NCI-H345 (cell line): ENCODE measurements at regions not wholly inside any gene's neighbourhood (a gene's known extent, or its start where the extent isn't known, plus 50 kb on each side); places are given as distances from the start of the nearest gene placed in this dataset.
A peak's percentile ranks its signal among the peaks of the same experiment; 100 is the strongest.

Source experiments
- DNase-seq: peaks from one replicate; lab custom pipeline; 2025; lab: John Stamatoyannopoulos, UW

DNA sequence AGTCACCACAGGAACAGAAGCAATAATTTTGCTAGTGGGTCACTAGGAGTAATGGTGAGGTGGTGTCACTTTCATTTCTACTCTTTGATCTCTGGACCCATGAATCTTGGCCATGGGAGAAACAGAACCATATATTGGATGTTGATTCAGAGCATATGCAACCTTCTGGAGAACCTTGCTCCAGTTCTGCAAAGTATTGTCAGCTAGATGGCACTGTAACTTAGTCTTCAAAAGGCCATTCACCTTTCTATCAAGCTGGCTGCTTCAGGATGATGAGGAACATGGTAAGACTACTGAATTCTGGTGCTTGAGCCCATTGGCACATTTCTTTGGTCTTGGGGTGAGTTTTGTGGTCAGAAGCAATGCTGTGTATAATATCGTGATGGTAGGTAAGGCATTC is 129.1 kb upstream of the FBN2 start:
- DNase-seq, result no peak

DNA sequence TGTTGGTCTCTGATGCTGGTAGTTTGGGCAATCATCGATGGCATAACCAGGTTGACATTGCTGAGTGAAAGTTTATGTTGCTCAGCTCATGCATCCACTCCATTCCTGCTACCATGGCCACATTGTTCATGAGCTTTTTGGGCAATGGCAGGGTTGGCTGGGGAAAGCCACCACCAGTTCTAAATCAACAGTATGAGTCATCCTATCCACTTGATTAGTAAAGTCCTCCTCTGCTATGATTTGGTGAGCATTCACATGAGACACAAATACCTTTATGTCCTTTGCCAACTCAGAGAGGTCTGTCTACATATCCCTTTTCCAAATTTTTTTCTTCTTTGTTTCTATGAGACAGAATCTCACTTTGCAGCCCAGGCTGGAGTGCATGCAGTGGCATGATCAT is 129.7 kb upstream of the FBN2 start:
- DNase-seq, result no peak

DNA sequence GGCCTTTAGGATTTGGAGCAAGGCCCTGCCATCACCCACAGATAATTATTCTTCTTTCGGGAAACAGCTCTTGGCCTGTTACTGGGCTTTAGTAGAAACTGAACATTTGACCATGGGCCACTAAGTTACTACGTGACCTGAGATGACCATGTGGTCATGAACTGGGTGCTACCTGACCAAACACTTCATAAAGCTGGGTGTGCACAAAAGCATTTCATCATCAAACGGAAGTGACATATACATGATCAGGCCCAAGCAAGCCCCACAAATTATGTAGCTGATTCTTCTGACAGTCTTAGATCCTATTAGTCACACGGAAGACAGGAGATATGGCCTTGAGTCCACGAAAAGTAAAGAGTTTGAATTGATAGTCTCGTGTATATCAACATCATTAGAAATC is 130.9 kb upstream of the FBN2 start:
- no peak for DNase-seq

DNA sequence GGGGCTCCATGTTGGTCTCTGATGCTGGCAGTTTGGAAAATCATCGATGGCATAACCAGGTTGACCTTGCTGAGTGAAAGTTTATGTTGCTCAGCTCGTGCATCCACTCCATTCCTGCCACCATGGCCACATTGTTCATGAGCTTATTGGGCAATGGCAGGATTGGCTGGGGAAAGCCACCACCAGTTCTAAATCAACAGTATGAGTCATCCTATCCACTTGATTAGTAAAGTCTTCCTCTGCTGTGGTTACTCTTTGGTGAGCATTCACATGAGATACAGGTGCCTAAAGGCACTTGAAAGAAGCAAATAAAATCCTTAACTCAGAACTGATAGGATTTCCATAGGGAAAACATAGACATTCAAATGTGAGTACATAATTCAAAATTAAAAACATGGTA is 131.8 kb upstream of the FBN2 start:
- no peak for DNase-seq

DNA sequence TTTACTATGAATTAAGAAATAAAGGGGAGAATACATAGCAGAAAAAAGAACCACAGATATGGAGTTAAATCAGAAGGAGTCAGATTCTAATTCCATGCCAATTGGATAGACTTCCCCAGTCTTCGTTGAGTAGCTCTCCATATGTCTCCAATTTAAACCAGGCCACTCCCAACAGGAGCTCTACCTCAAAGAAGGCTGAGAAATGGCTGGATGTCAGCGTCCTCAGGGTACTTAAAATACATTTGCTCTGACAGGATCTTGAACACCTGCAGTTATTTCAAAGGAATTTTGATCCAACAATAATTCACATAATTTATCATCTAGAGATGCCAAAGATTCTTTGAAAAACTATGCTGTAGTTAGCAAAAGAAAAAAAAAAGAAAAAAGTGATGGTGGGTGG is 133.9 kb upstream of the FBN2 start:
- DNase-seq, result no peak

DNA sequence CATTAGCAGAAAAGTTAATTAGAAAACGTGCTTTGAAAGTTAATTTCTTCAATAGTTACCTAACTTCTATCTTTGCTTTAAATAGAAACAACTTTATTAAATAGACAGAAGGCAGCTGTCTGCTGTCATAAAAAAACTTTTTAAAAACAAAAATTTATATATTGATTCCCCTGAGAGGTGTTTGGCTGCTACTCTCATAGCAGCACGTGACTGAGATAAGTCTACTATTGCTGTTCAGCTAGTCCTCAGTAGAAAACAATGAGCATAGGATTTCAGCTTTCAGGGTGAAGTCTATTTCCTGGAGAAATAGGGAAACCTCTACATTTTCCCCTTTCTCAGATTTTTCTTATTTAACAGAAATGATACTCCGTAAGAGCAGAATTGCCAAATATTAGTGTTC is 135.0 kb upstream of the FBN2 start:
- DNase-seq, result no peak

DNA sequence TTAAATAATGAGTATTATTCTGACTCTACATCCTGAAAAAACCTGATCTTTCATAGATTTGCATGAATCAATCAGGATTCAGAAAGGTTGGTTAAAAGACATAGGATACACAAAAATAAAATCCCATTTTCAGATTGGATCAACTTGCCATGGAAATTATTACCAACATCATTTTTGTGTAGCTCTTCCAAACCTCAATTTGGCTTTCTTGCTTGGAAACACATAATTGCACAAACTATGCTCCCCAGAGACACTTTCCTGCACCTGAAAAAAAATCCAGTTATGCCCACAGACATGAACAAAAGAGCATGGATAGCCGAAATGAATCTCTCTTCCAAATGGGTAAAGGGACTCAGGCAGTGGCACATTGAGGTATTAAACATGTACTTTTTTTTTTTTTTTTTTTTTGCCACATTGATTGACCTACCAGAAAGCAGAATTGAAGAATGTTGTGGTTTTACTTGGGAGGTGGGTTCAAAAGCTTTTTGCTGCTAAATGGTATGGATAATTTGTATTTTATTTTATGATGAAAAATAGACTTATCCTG is 135.4 kb upstream of the FBN2 start:
- DNase-seq, result no peak

DNA sequence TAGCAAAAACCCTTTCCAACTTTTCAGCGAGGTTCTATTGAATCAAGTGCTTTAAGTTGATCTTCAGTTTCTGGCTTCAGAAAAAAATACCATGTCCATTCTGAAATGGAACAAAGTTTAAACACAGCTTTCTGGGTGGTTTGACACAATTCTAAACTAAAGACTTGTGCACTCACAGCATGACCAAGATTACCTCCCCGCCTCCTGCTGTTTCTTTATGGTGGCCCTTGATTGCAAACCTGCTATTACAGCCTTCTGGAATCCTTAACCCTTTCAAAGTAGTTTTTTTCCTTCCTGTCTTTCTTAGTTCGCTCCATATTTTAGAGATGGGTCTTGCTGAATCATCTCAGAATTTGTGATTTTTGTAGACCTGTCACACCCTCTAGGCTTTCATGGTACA is 135.9 kb upstream of the FBN2 start:
- DNase-seq, result no peak

DNA sequence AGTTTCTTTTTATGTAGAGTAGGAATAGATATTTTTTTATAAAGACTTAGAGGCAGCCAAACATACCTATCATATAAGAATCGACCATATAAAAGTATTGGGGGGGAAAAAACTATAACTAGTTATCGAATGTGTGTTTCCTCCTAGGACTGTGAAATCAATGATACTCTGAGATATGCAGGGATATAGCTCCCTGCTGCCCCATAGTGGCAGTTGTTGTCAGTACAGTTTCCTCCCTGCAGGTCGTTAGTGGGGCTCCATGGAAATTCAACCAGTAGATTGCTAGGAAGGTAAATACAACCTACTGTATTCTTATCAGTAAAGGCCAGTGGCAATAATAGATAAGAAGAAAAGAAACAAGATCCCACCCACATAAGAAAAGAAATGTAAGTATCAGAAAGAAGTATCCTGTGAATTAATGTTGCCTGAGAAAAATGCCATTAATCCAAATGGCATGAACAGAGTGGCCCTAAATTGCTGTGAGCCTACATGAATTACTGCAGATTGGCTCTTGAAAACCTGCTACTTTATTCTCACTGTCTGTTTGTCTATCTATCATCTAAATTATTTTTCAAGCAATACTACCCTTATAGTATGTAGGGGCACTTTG is 136.9 kb upstream of the FBN2 start:
- peak; percentile 23 for DNase-seq

DNA sequence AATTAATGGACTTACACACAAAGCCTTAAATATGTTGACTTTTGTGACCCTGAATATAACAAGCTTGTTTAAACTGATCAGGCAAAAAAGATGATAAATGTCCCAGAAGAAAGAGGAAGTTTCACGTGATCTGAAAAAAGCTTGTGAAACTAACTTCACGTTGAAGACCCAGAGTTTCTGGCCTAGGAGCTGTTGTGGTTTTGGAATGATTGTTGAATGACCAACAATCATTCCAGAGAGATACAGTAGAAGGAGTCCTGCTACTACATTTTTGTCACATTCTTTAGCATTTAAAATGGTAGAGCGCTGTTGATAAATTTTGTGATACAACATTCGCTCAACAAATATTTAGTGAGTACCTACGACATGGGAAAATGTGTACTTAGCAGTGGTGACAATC is 143.1 kb upstream of the FBN2 start:
- no peak for DNase-seq

DNA sequence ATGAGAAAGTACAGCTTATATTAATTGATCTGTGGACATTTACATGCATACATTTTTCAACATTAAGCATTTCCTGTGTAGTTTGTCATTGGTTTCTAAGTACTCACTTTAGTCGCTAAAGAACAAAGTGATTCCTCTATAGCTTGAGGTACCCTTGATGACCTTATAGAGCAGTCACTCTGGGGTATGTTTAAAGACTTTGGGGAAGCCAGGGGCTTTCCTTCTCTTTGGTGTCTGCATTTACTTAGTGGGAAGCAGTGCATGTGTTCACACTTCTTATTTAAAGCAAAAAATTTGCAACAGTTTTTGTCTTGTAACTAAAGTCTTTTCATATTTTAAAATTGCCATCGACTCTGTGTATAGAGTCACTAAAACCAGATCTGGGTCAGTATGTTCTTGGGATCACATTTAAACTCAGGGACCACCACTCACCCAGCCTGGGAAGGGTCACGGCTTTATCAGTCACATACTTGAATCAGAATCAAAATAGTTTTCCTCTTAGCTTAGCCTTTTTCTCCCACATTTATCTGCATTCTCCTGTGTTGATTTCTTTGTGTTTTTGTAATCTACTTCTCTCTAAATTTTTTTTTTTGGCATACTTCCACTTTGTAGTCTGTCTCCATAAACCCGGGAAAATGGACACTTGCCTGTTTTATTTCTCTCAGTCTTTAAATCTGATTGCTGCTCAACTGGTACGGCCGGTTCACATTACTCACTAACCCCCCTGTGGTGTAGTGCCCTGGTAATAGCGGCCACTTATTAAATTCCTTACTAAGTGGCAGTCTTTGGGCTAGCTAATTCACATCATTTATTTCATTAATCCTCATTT is 143.9 kb upstream of the FBN2 start:
- no peak for DNase-seq

DNA sequence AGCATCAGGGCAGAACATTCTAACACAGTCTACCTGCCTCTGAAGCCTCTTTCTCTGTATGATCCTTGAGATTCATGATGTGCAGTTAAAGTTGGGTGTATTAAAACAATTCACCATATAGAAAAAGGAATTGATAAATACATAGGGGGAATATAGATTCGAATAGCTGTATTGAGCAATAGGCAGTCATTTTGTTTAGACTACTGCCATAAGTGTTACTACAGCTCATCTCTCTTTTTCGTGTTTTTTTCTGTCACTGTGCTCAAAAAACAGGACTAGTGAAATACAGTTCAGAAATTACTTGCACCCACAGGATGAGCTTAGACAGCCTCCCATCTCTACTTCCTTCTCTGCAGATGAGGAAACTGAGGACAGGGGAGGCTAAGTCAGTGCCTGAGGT is 144.6 kb upstream of the FBN2 start:
- DNase-seq, result no peak

DNA sequence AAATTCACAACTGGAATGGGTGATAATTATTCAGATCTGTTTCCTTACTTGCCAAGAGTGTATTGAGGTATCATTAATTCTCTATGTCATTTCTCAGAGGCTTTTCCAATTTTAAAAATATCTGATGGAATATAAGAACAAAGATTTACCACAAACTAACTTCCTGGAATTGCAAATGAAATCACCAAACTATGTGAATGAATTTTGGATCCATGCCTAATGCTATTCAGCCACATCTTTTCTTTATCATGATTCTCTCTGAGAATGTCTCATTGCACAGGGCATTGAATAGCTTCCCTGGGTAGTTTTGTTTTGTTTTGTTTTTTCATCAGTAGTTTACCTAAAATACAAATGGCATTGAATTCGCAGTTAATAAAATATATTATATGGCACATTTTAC is 146.9 kb upstream of the FBN2 start:
- DNase-seq, result no peak

DNA sequence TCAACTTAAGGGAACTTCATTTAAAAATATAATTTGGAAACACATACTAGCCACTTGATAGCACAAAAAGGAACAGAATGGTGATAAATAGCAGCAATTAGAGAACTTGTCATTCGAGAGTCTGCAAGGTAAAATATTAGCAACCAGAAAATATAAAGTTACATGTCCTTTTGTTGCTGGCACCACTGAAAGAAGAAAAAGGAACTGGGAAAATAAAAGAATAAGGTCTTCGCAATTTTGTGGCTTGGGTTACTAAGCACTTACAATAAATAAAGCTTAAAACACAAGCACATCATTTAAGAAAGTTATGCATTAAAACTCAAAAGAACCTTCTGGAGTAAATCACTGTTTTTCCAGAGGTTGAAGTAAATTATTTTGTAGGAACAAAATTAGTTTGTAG is 149.9 kb upstream of the FBN2 start:
- no peak for DNase-seq

DNA sequence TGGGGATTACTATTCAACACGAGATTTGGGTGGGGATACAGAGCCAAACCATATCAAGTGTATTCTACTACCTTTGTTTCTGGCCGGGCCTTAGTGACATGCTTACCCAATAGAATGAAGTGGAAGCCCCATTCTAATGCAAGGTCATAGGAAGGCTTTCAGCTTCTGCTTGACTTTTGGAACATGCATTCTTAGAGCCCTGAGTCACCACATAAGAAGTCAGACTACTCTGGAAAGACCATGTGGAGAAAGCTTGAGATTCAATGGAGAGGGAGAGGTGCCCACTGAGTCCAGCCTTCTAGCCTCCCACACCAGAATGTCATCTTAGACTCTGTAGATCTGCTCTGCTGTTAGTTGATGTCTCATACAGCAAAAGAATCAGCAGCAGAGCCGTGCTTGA is 155.7 kb upstream of the FBN2 start:
- no peak for DNase-seq

DNA sequence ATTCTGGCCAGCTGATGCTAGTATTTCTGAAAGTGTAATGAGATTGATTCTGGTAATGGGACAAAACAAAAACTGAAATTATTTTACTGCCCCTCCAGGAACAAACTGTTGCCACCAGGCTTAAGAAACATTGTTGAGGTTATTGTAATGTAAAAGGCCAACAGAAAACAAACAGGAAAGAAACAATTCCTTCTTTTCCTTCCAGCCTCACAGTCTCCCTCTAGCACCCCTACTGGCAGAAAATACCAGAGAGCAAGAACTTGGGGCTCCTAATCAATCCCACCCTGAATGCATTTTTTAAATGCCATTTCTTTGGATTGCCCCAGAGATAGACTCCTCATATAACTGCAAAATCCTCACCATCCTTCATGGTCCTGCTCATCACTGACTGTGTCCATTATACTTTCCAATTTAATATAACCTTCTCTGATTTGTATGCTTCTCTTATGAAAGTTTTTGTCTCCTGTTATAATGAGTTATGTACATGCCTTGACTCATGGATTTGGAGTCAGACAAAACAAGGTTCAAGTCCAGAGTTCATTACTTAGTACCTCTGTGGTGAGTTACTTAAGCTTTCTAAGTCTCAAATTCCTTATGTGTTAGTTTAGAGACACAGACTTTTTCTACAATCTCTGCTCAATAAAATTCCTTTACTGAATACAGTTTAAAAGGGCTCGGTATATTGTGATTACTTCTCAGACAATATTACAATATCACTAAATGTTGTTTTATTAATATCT is 157.9 kb upstream of the FBN2 start:
- DNase-seq, result no peak

DNA sequence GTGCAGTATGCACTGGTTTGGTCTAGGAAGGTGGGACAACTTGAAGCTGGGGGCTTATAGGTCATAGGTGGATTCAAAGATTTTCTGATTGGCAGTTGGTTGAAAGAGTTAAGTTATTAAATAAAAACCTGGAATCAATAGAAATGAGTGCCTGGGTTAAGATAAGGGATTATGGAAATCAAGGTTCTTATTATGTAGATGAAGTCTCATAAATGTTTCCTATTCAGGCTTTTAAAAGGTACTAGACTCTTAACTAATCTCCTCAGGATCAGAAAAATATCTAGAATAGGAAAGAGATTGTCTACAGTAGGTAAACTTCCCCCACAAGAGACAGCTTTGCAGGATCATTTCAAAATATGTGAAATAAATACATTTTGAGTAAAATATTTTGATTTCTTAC is 163.3 kb upstream of the FBN2 start:
- no peak for DNase-seq

DNA sequence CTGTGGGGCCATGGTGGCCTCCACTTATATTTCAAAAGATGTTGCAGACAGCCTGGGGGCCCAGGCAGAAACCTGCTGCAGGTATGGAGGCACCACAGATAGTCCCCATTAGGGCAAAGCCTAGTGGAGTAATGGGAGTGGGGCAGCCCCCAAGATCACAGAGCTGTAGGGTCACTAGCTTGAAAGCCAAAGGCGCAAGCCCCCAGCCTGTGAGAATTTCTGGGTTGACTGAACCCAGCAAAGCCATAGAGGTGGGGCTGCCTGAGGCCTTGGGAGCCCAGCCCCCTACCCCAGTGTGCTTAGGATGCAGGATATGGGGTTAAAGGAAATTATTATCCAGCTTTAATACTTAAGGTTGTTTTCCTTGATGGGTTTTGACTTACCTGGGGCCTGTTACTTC is 165.3 kb upstream of the FBN2 start:
- DNase-seq, result no peak

DNA sequence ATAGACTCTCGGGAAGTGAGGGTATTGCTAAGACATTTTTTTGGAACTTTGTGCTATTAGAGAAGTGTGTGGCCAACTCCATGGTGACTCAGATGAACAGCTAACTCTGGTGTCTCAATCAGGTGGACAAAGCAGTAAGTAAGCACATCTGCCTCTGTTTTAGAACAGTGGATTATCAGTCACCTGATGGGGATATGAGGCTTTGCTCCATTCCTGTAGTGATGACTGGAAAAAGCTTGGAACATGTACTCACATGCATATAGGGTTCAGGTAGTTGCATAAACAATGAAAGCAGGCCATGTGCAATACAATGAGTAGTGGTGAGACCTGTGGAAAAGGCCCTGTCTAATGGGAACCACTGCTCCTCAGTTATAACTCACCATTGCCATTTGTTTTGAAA is 168.2 kb upstream of the FBN2 start:
- no peak for DNase-seq

DNA sequence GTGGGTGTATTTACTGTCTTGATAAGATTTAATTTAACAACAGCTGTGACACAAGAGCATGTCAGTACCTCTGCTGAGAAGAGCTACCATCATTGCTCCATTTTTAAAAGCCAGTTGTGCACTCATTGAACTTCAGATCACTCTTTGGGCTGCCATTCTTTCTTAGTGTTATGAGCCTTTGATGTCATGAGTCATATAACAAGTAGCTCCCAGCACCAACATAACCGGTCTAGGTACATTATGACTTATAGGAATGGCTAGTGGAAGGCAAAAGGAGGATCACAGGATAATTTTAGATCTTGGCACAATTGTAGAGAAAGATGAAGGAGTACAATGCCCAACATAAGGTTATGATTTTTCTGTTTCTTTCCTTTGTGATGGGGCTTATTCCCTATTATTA is 170.8 kb upstream of the FBN2 start:
- no peak for DNase-seq

DNA sequence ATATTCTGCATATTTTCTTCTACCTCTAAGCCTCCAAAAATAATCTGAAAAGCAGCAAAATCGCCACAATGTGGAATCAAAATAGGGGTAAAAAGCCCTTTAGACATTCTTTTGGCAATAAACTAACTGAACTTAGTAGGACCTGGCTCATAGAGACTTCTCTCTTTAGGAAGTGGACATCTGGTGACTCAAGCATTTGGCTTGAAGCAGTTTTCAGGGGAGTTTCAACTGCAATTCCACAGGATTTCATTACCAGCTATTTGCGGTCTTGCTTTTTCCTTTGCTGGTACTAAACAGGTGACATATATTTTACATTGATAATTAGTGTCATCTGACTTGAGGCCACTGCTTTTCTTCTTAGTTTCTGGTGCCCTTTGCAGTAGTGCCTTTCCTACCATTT is 173.2 kb upstream of the FBN2 start:
- DNase-seq, result no peak

DNA sequence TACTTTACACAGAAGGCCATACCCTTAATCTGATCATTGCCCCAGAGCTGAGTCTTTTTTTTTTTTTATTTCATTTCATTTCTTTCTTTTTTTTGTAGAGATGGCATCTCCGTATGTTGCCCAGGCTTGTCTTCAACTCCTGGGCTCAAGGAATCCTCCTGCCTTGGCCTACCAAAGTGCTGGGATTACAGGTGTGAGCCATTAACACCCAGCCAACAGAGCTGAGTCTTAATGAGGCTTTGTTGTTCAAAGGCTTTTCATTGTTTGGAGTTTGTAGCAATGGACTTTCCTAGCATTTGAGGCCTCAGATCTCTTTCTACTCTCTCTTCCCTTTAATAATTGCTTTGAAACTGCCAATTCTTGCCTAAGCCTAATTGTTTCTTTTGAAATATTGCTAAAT is 176.5 kb upstream of the FBN2 start:
- DNase-seq, result no peak

DNA sequence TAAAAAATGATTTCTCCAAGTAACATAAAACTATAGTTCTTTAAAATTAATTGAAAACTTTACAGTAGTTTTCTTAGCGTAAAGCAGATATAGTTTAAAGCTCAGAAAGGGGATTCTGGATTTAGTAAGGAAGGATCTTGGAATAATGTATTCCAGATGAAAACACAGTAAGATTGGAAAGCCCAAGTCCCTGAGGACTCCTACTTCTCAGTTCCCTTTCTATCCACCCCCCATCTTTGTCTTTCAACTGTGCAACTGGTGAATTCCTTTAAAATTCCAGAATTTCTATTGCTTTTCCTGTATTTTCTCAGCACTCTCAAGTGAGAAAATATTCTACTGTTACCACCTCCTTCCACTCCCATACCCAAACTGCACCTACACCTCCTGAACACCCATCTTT is 184.5 kb upstream of the FBN2 start:
- DNase-seq, result no peak
